Spleen (tissue), 11 donors: ENCODE measurements at regions not wholly inside any gene's neighbourhood (a gene's known extent, or its start where the extent isn't known, plus 50 kb on each side); places are given as distances from the start of the nearest gene placed in this dataset.

ENCODE experiments used
- DNase-seq: peaks from one replicate; pipeline ENCODE4 v3.0.0-alpha.2; 2020
- H3K27ac ChIP-seq, 8 donors: fragments of 200-600 bp; sonication (generic) in 7 of 8; 1 replicate in 4 of 8; 2 replicates in 4 of 8; pipeline versions ENCODE4 v1.5.0 to v1.8.0; 2016 to 2021; ENCODE audit warnings: inconsistent platforms in 4 of 8, mild to moderate bottlenecking in 4 of 8, moderate library complexity in 1 of 8
- H3K27me3 ChIP-seq, 7 donors: fragments of 200-600 bp; sonication (generic) in 6 of 7; replicated peaks in 1 of 7; 1 replicate in 4 of 7; 2 replicates in 3 of 7; pipeline versions ENCODE4 v1.5.0 to v1.8.0; 2016 to 2021; ENCODE audit warnings: inconsistent platforms in 3 of 7, mild to moderate bottlenecking in 1 of 7
- H3K36me3 ChIP-seq, 6 donors: fragments of 200-600 bp; sonication (generic) in 5 of 6; 1 replicate in 4 of 6; 2 replicates in 2 of 6; pipeline versions ENCODE4 v1.5.0 to v1.8.0; 2016 to 2021; ENCODE audit warnings: inconsistent platforms in 2 of 6
- H3K4me1 ChIP-seq, 6 donors: fragments of 200-600 bp; sonication (generic) in 5 of 6; 1 replicate in 3 of 6; 2 replicates in 3 of 6; pipeline versions ENCODE4 v1.5.0 to v1.8.0; 2016 to 2021; ENCODE audit warnings: inconsistent platforms in 3 of 6
- H3K4me3 ChIP-seq, 8 donors: fragments of 200-600 bp; sonication (generic) in 7 of 8; 1 replicate in 4 of 8; 2 replicates in 4 of 8; pipeline versions ENCODE4 v1.5.0 to v1.8.0; 2016 to 2021; ENCODE audit warnings: inconsistent platforms in 4 of 8, mild to moderate bottlenecking in 4 of 8, moderate library complexity in 2 of 8
- H3K9me3 ChIP-seq, 8 donors: fragments of 200-600 bp; sonication (generic) in 7 of 8; 1 replicate in 4 of 8; 2 replicates in 4 of 8; pipeline versions ENCODE4 v1.5.0 to v1.8.0; 2016 to 2021; ENCODE audit warnings: inconsistent platforms in 4 of 8
- POLR2A ChIP-seq, 3 donors: fragments of 450-650 bp; IDR thresholded peaks; one replicate each; pipeline ENCODE4 v1.5.1; 2017; ENCODE audit warnings: antibody characterized with exemption in 3 of 3, mild to moderate bottlenecking in 1 of 3
- POLR2AphosphoS5 ChIP-seq, 3 donors: sonication (generic); formaldehyde crosslinking; IDR thresholded peaks; one replicate each; pipeline ENCODE4 v1.5.1; 2017; ENCODE audit warnings: antibody characterized with exemption in 3 of 3
- WGBS, 5 donors: extraction: QIAGEN DNeasy Blood & Tissue Kit in 3 of 5; methylation state at CpG; one replicate each; pipeline versions ENCODE4 v1.1.5 to v1.1.7; 2013 to 2018; 5-methylcytosine and 5-hydroxymethylcytosine counted together
- intact Hi-C: fragments of 100-400 bp; cut with DNase I; formaldehyde crosslinking; loops from one replicate; pipeline ENCODE4 v1.15.0; 2023; ENCODE audit warnings: low total_unique reads
- TF ChIP-seq, protein P1 (sequence below), 11 experiments: fragments of 200-600 bp in 7 of 11; fragments of 450-650 bp in 4 of 11; sonication (generic) in 4 of 11; IDR thresholded peaks in 8 of 11; conservative IDR thresholded peaks in 3 of 11; 1 replicate in 7 of 11; 2 replicates in 4 of 11; pipeline versions ENCODE4 v1.4.0 to v1.8.0; 2016 to 2021; ENCODE audit warnings: antibody characterized with exemption in 11 of 11, inconsistent platforms in 4 of 11, mild to moderate bottlenecking in 1 of 11
- donor health status: healthy with polysubstance abuse.
- donor health status: DM: no; HTN: no; CAD: no; lungs with moderate emphysema.
- donor health status: DM: no; HTN: no; CAD: no.
- donor health status: Bipolar disorder and iron deficiency.
- donor health status: healthy.
- donor health status: DM: no; HTN: no; CAD: no.
- donor health status: DM: yes; HTN: yes; CAD: no.

DNA sequence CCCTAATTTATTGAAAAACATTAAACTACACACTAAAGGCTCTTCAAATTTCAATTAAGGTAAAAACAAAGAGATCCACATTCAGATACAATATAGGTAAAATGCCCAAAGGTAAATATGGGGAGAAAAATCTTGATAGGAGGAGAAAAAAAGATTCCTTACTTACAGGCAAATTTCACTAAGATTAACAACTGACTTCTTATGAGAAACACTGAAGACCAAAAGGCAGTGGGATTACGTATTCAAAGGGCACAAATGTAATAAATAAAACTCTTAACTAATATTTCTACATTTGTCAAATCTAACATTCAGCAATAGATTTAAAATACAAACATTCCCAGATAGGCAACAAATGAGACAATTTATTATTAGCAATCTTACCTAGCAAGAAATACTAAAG, 829.3 kb downstream of the SH3BGRL start:
- WGBS, 5 donors, result 59 to 82% (median 71%) methylated on average over 1 of the region's 1 CpG
- no peaks in the 10 kb centered on the region for H3K27me3 ChIP-seq
- no peak overlapping the region for H3K27ac ChIP-seq
- no peak for DNase-seq
- no peak overlapping the region for H3K4me3 ChIP-seq
- H3K36me3 ChIP-seq, result no peaks in the 10 kb centered on the region
- intact Hi-C loops, result no loop called here
- no peaks in the 10 kb centered on the region for H3K4me1 ChIP-seq
- TF ChIP-seq POLR2A (IDR thresholded peaks at IDR 0.05) (no peak), POLR2AphosphoS5 (IDR thresholded peaks at IDR 0.05) (no peak)
- TF ChIP-seq, protein P1, sequence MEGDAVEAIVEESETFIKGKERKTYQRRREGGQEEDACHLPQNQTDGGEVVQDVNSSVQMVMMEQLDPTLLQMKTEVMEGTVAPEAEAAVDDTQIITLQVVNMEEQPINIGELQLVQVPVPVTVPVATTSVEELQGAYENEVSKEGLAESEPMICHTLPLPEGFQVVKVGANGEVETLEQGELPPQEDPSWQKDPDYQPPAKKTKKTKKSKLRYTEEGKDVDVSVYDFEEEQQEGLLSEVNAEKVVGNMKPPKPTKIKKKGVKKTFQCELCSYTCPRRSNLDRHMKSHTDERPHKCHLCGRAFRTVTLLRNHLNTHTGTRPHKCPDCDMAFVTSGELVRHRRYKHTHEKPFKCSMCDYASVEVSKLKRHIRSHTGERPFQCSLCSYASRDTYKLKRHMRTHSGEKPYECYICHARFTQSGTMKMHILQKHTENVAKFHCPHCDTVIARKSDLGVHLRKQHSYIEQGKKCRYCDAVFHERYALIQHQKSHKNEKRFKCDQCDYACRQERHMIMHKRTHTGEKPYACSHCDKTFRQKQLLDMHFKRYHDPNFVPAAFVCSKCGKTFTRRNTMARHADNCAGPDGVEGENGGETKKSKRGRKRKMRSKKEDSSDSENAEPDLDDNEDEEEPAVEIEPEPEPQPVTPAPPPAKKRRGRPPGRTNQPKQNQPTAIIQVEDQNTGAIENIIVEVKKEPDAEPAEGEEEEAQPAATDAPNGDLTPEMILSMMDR (IDR thresholded peaks at IDR 0.05 in 8 of 11, conservative IDR thresholded peaks at IDR 0.05 in 3 of 11), result no peak
- peaks cover 0 to 18% (median 4%) of the 10 kb centered on the region in 8 donors for H3K9me3 ChIP-seq

DNA sequence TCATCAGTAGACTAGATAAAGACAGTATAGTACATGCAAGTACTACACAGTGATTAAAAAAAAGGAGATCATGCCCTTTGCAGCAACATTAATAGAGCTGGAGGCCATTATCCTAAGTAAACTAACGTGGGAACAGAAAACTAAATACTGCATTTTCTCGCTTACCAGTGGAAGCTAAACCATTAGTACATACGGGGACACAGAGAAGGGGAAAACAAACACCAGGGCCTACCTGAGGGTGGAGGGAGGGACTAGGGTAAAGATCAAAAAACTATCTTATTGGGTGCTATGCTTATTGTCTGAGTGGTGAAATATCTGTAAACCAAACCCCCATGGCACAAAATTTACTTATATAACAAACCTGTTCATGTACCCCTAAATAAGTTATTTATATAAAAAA, 836.9 kb downstream of the SH3BGRL start:
- WGBS, 5 donors, result 73 to 96% (median 90%) methylated on average over 3 of the region's 3 CpGs
- no peak overlapping the region for H3K27ac ChIP-seq
- H3K4me1 ChIP-seq, result no peaks in the 10 kb centered on the region
- H3K4me3 ChIP-seq, result no peak overlapping the region
- intact Hi-C loops, result no loop called here
- no peak for TF ChIP-seq POLR2A (IDR thresholded peaks at IDR 0.05)
- TF ChIP-seq, protein P1 (IDR thresholded peaks at IDR 0.05 in 8 of 11, conservative IDR thresholded peaks at IDR 0.05 in 3 of 11), result no peak
- no peak for TF ChIP-seq POLR2AphosphoS5 (IDR thresholded peaks at IDR 0.05)
- no peak for DNase-seq
- H3K9me3 ChIP-seq, result peaks cover 0 to 13% (median 0%) of the 10 kb centered on the region in 8 donors
- H3K36me3 ChIP-seq, result no peaks in the 10 kb centered on the region
- H3K27me3 ChIP-seq, result no peaks in the 10 kb centered on the region

DNA sequence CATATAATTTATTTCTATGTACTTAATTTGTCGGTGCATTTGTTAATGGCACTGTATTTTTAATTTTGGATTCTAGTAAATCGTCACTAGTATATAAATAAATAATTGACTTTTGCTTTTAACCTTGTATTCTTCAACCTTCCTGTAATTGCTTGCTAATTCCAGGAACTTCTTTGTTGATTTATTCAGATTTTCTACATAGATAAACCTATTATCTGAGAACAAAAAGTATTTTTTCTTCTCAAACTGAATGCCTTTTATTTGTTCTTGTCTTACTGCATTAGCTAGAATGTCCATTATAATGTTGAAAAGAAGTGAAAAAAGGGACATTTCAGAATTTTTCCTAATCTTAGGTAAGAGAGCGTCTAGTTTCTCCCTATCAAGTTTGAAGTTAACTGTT, 839.1 kb downstream of the SH3BGRL start:
- 62 to 90% (median 75%) methylated on average over 3 of the region's 3 CpGs for WGBS, 5 donors

DNA sequence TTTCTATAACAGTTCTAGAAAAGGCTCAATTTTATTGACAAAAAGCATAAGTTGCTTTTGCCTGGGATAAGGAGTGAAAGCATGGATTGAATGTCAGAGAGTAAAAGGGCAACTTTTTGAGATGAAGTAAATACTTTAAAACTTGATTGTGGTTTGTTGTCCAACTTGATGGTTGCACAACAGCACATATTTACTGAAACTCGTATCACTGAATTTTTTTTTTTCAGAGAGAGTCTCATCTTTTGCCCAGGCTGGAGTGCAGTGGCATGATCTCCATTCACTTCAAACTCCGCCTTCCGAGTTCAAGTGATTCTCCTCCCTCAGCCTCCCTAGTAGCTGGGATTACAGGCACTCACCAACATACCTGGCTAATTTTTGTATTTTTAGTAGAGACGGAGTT, 856.8 kb downstream of the SH3BGRL start:
- H3K4me3 ChIP-seq, result no peak overlapping the region
- no peak overlapping the region for H3K27ac ChIP-seq
- WGBS, 5 donors, result 78 to 91% (median 83%) methylated on average over 4 of the region's 4 CpGs
- no peaks in the 10 kb centered on the region for H3K27me3 ChIP-seq
- intact Hi-C loops, result no loop called here
- no peak for DNase-seq
- no peaks in the 10 kb centered on the region for H3K9me3 ChIP-seq
- no peaks in the 10 kb centered on the region for H3K4me1 ChIP-seq
- H3K36me3 ChIP-seq, result no peaks in the 10 kb centered on the region
- no peak for TF ChIP-seq POLR2AphosphoS5 (IDR thresholded peaks at IDR 0.05)
- TF ChIP-seq, protein P1 (IDR thresholded peaks at IDR 0.05 in 8 of 11, conservative IDR thresholded peaks at IDR 0.05 in 3 of 11), result no peak
- TF ChIP-seq POLR2A (IDR thresholded peaks at IDR 0.05), result no peak

More for the DNA sequence above, 839.1 kb downstream of the SH3BGRL start:
- peaks cover 0 to 12% (median 0%) of the 10 kb centered on the region in 8 donors for H3K9me3 ChIP-seq
- no peaks in the 10 kb centered on the region for H3K27me3 ChIP-seq
- H3K4me1 ChIP-seq, result no peaks in the 10 kb centered on the region
- no peak overlapping the region for H3K27ac ChIP-seq
- intact Hi-C loops, result no loop called here
- H3K4me3 ChIP-seq, result no peak overlapping the region
- no peak for DNase-seq
- no peaks in the 10 kb centered on the region for H3K36me3 ChIP-seq
- no peak for TF ChIP-seq POLR2A (IDR thresholded peaks at IDR 0.05)
- TF ChIP-seq, protein P1 (IDR thresholded peaks at IDR 0.05 in 8 of 11, conservative IDR thresholded peaks at IDR 0.05 in 3 of 11), result no peak
- no peak for TF ChIP-seq POLR2AphosphoS5 (IDR thresholded peaks at IDR 0.05)
